GM18505 (cell line): ENCODE measurements at regions not wholly inside any gene's neighbourhood (a gene's known extent, or its start where the extent isn't known, plus 50 kb on each side); places are given as distances from the start of the nearest gene placed in this dataset.
"Not testable (repeated sequence)": the region's sequence is repeated elsewhere in the genome, so short reads cannot be mapped to it uniquely, and the experiment has no call there.

Experiments used
- ATAC-seq: cut with Tn5 transposase; IDR thresholded peaks from one replicate; pipeline ENCODE4 v1.9.1; 2021; ENCODE audit not compliant: unreplicated experiment
- POLR2A ChIP-seq: IDR thresholded peaks from 4 replicates; pipeline ENCODE4 v1.6.1; 2011; ENCODE audit warnings: borderline replicate concordance; ENCODE audit not compliant: insufficient read depth, insufficient read length; ENCODE audit errors: extremely low read depth

DNA sequence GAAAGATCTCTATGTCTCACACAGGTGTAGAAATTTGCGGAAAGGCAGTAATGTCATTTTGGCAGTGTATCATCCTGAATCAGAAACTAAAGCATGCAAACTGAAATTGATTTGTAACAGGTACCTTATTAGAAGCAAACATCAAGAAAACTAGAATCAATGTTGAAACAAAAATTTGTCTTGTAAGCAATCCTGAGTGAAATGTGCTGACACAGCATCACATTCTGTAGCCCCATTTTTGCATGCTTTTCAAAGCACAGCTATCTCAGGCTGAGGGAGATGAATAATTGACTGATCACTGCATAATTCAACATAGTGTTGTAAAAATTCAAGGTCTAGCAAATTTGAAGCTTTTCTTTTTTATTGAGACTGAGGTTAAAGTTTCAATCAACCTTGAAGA lies 539.7 kb downstream of the DACH1 start:
- no peak for ATAC-seq
- TF ChIP-seq POLR2A, result no peak

DNA sequence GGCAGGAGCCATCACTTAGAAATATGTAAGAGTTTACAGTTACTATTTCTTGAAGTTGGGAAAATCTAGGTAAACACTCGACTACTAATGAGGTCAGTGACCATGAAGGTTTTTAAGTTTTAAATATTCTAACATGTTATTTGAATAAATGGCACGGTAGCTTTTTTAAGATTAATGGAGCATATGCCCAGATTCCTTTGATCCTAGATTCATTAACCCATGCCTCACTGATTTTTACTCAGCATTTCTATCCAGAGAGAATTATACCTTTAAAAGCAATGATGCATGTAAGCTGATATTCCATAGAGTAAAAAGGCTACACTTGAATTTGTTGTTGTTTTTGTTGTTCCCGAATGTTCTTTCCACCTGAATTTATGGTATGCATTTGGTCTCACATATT lies 541.4 kb downstream of the DACH1 start:
- no peak for TF ChIP-seq POLR2A
- ATAC-seq, result no peak

DNA sequence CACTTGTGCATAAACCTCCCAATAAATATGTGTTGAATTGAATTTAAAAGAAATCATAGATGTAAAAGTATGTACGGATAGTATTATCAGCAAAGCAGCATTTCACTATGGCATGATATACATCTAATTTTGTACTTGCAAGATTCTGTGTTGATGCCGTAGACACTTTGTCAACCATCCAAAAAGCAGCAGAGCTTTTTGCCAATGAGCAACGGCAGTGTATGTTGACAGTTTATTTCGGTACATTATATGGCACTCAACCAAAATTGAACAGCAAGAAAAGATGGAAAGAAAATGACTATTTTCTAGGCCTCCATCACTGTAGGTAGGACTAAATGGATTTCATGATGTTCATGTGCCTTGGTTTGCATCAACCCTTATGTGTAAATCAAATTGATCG lies 543.7 kb downstream of the DACH1 start:
- no peak for ATAC-seq
- TF ChIP-seq POLR2A, result no peak

DNA sequence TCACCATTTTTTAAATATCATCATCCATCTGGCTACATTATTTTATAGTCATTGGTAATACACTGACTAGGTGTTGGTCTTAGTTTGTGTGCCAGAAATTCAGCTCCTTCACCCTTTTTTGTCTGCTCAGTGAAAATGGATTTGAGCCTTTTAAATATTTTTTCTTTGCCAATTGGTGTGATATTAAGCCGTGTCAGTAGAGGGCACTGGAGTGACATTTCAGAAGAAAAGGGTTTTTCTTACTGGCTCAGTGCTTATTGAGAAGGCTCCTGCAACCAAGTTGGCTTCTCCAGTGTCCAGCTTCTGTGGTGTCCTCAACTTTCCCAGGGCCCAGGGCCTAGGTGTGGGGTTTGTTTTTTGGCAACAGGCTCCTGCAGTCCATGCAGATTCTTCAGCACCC lies 546.6 kb downstream of the DACH1 start:
- TF ChIP-seq POLR2A, result no peak
- no peak for ATAC-seq

DNA sequence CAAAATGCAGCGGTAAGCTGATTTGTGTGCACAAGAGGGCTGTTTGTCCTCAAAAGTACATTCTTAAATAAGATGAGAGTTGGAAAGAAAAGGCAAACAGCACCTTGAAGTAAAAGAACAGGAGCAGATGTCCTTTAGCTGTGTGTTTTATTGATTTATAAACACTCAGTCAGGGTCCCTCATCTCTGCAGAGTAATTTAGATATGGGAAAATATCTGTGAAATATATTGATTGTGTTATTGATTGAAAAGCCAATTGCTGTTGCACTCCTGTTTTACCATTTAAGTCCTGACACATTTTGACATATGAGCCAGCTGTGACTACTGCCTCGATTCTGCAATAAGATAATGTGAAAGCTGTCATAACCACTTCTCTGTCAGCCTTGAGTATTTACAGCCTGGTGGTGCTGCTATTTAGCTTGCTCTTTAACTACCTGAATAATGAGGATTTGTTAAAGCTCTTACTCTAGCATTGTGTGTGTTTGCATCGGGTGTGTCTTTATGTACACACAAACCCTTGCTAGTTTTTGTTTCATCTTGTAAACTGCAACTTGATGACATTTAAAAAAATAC lies 550.1 kb downstream of the DACH1 start:
- ATAC-seq, result no peak

DNA sequence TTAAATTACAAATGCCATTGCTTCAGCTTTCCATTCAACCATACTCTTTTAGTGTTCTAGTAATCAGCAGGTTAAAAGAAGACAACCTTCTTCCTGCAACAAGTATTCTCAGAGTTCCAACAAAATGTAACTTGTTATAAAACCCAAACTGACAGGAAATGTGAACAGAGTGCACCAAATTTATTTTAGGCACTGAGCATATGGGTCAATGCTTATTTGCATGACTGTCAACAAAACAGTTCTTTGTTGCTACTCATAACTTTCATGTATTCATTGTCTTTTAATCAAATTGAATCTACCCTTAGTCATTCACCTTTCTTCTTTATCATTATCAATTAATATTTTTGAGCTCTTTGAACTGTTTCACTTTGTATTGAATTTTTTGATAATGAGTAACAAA lies 554.1 kb downstream of the DACH1 start:
- no peak for ATAC-seq
- TF ChIP-seq POLR2A, result no peak

More for the DNA sequence above, 550.1 kb downstream of the DACH1 start:
- TF ChIP-seq POLR2A, result no peak

DNA sequence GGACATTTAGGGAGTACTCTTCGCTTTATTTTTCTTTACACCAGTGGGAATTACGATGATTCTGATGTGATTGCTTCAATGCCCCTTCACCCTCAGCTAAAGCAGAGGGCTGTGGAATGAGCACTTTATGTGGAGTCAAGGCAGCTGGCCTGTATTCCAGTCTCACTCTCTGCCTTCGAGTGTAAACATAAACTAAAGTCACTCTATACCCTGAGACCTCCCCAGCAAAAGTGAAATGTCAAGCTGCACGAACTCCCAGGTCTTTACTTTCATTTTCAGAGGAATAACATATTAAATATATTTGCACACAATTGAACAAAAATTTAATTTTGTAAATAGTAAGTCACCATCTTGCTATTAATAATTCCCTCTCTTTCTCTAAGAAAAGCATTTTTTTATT lies 557.1 kb downstream of the DACH1 start:
- no peak for TF ChIP-seq POLR2A
- no peak for ATAC-seq

DNA sequence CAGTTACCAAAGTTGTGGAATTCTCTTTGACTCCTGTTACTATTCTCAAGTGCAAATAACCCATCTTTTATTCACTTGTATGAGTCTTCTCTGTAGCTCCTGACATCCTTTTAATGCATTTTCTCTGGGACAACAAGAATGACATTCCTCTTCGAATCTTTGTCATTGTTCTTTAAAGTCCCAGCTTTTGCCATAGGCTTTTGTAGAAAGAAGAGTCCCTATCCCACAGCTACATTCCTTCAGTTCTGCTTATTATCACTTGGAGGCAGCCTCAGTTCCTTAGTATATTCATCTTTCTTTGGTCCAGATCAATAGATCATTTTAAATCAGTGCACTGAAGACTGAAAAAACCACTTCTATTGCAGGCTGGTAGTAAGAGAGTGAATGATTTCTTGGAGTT lies 560.2 kb downstream of the DACH1 start:
- no peak for ATAC-seq
- no peak for TF ChIP-seq POLR2A

DNA sequence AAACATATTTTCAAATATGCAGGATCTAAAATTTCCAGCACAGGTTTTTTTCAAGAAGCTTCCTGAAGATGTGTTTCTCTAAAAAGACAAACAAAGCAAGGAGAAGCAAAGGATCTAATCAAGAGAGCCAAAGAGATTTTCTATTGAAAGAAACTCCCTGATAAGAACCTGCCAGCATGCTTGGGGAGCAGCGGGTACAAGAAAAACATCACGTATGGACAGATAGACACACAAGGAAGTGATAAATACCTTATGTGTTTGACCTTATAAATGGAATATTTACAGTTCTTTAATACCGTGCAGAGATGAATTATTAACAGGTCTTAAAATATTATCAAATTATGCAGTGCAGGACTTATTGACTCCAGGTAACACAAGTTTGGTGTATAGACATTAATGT lies 562.1 kb downstream of the DACH1 start:
- no peak for ATAC-seq
- no peak for TF ChIP-seq POLR2A

DNA sequence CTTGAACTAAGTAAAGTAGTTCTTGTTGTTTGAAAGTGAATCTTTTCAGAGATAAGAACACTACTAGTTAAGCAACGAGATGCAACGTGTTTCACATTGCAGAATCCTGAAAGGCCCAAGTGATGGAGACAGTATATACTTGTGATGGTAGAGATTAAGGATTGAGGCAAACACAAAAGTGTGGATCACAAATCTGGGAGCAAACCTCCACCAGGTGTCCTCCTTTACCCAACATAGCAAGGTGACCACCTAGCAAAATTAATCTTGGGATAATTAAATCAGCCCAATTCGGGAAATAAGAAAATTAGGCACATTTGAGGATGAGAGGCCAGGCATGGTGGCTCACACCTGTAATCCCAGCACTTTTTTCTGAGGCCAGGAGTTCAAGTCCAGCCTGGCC lies 563.9 kb downstream of the DACH1 start:
- no peak for ATAC-seq
- no peak for TF ChIP-seq POLR2A

DNA sequence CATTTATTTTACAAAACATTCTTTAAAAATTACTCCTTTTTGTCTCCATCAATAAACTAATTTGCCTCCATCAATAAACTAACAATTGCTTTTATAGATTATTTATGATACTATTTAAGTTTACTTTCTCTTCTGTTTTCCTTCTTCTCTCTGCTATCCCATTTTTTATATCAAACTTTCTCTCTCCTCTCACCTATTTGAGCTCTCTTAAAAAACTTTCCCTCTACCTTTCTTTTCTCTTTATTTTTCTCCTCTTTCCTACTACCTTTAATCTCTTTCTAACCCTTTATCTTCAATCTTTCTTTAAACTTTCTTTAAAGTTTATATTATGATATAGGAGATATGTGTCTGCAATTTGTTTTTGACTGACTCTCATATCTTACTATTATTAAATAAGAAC lies 566.4 kb downstream of the DACH1 start:
- TF ChIP-seq POLR2A, result no peak
- no peak for ATAC-seq

DNA sequence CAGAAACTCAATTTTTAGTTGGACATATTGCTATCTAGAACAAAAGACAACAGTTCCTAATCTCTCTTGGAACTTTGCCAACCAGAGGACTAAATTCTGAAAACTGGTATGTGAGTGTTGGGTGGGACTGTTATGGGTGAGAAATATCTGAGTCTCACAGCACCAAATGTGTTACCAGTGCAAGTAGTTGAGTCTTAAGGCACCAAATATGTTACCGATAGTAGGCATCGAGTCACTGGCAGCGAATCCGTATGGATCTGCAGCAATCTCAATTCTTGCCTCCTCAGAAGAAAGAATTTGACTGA lies 575.2 kb downstream of the DACH1 start:
- peak; percentile 6 for ATAC-seq
- TF ChIP-seq POLR2A, result no peak

DNA sequence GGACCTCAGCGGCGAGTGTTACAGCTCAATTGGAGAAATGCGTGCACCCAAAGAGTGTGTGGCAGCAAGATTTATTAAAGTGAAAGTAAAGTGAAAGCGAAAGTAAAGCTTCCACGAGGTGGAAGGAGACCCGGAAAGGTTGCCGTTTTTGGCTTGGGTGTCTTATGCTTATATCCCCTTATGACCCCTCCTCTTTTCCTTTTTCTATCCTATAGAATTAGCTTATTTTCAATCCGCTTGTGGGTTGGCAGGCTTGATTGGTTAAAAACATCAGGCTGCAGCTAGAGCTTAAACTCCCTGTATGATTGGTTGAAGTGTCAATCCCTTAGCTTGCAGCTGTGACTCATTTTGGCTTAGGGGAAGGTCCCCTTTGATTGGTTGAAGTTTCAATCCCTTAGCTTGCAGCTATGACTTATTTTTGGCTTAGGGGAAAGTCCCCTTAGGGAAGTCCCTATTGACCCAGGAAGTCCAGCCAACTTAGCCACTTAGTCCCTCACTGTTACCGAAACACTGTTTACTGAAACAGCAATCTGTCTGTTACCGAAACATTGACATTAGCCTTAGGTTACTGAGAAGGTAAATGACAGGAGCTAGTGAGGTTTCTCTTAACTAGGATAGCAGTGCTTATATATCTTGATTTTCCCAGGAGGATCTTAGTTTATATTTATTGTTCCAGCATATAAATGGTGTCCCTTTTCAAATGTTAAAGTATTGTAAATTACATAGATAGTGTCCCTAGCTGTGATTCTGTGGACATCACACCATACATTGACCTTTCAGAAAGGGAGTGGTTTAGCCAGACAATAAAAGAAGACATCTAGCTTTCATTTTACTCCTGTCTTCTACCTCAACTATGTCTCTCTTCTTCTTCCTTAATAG lies 575.8 kb downstream of the DACH1 start:
- ATAC-seq, result peak; percentile 72
- peak; percentile 35 for TF ChIP-seq POLR2A

DNA sequence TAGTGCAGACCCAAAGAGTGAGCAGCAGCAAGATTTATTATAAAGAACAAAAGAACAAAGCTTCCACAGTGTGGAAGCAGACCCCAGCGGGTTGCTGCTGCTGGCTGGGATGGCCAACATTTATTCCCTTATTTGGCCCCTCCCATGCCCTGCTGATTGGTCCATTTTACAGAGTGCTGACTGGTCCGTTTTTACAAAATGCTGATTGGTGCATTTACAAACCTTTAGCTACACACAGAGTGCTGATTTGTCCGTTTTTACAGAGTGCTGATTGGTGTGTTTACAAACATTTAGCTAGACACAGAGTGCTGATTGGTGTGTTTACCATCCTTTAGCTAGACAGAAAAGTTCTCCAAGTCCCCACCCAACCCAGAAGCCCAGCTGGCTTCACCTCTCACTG lies 577.0 kb downstream of the DACH1 start:
- ATAC-seq, result not testable (repeated sequence)

DNA sequence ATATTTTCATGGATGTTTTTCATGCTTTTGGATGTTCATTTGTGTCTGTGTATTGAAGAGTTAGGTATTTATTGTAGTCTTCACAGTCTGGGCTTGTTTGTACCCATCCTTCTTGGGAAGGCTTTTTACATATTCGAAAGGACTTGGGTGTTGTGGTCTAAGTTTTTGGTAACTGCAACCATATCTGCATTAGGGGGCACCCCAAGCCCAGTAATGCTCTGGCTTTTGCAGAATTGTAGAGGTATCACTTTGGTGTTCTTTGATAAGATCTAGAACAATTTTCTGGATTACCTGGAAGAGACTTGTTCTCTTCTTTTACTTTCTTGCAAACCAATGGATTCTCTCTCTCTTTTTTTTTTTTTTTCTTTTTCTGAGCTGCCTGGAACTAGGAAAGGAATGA lies 581.3 kb downstream of the DACH1 start:
- no peak for TF ChIP-seq POLR2A
- no peak for ATAC-seq

DNA sequence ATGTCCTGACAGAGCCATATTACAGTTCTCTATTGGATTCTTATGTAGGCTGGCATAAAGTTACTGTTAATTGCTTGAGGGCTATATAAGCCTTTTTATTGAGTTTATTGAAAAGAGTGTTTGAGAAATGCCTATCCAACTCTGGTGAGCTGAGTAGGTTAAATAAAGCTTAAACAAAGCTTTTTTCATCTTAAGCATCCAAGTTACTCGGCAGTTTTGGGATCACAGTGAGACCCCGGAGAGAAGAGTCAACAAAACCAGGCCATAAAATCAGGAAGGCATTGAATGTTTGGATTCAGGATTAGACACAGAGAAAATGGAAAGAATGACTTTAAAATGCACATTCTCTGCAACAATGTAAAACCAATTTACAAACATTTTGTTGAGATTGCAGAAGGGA lies 588.5 kb downstream of the DACH1 start:
- no peak for TF ChIP-seq POLR2A
- no peak for ATAC-seq
